ENCODE measurements at regions not wholly inside any gene's neighbourhood (a gene's known extent, or its start where the extent isn't known, plus 50 kb on each side); places are given as distances from the start of the nearest gene placed in this dataset.

DNA sequence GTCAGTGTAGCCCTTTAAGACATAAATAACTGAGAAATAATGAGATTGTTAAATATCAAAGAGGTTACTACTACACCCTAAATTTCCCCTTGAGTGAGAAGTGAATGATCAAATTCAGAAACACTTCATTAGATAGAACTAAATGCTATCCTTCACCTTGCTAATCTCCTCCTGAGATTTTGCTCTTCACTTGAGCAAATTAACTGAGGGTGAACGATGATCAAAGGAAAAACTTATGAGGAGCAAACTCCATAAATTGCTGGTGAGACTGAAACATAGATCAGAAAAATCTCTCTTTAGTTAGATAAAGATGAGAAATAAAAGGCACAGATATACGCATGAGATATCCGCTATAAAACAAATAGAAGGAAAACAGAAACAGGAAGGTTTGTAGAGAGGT lies 63.1 kb upstream of the TANC1 start:
- no peak for ATAC-seq
- no peak for DNase-seq

DNA sequence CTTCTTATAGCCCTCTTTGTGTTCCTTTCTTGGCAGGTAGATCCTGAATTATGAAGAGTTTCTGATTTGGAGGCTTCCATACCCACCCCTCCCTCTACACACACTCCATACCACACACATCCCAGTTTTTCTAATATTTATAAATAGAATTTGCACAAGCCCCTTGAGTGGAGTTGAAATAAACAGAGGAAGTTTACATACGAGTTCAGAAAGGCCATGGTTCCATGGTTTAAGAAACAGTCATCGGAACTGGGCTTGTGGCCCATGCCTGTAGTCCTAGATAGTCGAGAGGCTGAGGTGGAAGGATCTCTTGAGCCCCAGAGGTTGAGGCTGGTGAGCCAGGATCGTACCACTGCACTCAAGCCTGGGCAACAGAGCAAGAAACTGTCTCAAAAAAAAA lies 62.7 kb upstream of the TANC1 start:
- no peak for DNase-seq
- no peak for ATAC-seq

DNA sequence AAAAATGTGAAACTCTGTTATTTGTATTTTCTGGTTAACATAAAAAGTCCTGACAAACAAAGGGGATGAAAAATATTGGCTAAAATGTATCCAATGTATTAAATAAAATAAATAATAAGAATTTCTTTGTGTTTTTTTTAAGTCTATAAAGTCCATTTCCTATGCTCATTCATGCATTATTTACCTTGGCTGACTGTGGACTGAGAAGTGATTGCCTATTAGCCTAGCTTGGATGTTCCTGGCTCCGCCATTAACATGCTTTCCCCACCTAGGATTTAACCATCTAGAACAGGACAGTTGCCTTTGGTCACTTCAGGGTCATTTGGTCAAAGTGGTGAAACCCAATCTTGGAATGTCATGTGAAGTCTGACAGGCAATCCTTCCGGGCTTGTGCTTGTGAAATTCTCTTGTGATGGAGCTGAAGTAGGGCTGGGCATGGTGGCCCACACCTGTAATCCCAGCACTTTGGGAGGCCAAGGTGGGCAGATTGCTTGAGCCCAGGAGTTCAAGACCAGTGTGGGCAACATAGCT lies 60.4 kb upstream of the TANC1 start:
- DNase-seq, result no peak
- ATAC-seq, result no peak

GRCh38 chr2:158912112-158912511 lies 56.3 kb upstream of the TANC1 start:
- DNase-seq, result no peak
- no peak for ATAC-seq

- no peak for DNase-seq
- no peak for ATAC-seq
Observed at GRCh38 chr2:158912765-158913164, 55.7 kb upstream of the TANC1 start.

GRCh38 chr2:158914066-158914465 lies 54.4 kb upstream of the TANC1 start:
- no peak for DNase-seq
- no peak for ATAC-seq

GRCh38 chr2:158914731-158915130 lies 53.7 kb upstream of the TANC1 start:
- DNase-seq, result no peak
- no peak for ATAC-seq

DNA sequence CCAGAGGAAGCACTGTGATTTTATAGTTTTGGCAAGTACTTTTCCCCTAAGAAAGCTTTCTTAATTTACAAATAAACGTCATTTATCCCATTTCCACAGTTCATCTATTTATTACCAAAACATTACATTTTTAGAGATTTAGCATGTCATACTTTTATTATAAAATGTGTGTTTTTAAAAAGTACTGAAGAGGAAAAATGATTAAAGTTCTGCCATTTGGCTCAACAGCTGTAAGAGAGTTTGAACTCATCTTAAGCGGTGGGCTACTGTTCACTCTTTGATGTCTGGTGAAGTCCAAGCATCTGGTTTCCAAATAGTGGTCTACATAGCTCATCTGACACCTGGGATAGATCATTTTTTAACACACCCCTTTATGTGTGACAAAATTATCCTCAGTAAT lies 51.3 kb upstream of the TANC1 start:
- DNase-seq, result no peak
- no peak for ATAC-seq

- no peak for DNase-seq
- no peak for ATAC-seq
Observed at GRCh38 chr2:158918452-158918851, 50.0 kb upstream of the TANC1 start.

Measured in stimulated activated naive CD8-positive, alpha-beta T cell treated with anti-CD3 and anti-CD28 coated beads, Interleukin-15, Interleukin-2, amounts not matched to agents 100 U/mL and 50 U/mL, for 24 hours (primary cell).